ENCODE measurements at regions not wholly inside any gene's neighbourhood (a gene's known extent, or its start where the extent isn't known, plus 50 kb on each side); places are given as distances from the start of the nearest gene placed in this dataset.

DNA sequence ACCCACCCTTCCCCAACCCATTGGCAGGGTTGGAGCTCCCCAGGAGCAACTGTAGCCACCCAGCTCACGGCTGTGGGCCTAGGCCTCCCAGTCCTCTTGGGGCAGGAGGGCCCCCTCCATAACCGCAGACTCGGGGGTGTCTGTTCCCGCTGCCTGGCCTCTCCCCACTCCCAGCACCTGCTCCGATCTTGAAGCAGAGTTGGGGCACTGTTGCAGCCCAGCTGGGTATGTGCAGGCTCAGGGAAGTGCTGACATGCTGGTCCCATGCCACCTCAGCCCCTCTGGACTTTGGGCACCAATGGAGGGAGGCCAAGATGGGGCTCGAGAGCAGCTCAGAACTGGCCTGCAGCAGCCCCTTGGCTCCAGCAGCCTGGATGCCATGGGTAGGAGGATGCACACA lies 54.8 kb upstream of the KRTAP11-1 start (continued):
- TF ChIP-seq REST (IDR thresholded peaks at IDR 0.05; ENCODE audit: unreplicated experiment) = no peak
- TF ChIP-seq NANOG (IDR thresholded peaks at IDR 0.05; ENCODE audit: borderline replicate concordance) = no peak
- no peak for TF ChIP-seq EZH2phosphoT487 (IDR thresholded peaks at IDR 0.05; ENCODE audit: unreplicated experiment)
- no peak for TF ChIP-seq ZNF331 (CRISPR knock-in tag; IDR thresholded peaks at IDR 0.05; ENCODE audit: low read depth)
- no peak for TF ChIP-seq EZH2 (IDR thresholded peaks at IDR 0.05; ENCODE audit: low read depth, unreplicated experiment)

GRCh38 chr21:30935889-30936168 lies 54.4 kb upstream of the KRTAP11-1 start:
- H3K79me2 ChIP-seq (replicated peaks; ENCODE audit: insufficient read depth) = no peaks in the 10 kb centered on the region
- H3K27me3 ChIP-seq (ENCODE audit: insufficient read depth) = no peaks in the 10 kb centered on the region
- no peak overlapping the region for H3K4me3 ChIP-seq
- 0 out of 2 replicates have a peak, but pooled peaks cover 5% of the 10 kb centered on the region for H3K9me2 ChIP-seq (ENCODE audit: insufficient read depth)
- Mint-ChIP-seq H3K4me1 (no peaks in the 10 kb centered on the region), H3K4me3 (no peak overlapping the region), H3K27me3 (ENCODE audit: insufficient read depth, low read depth, poor library complexity) (peaks cover 3% of the 10 kb centered on the region), H3K27ac (no peak overlapping the region), H3K9me3 (peaks cover 12% of the 10 kb centered on the region), H3K36me3 (ENCODE audit: low read depth) (peaks cover 3% of the 10 kb centered on the region; the same call in 1 of the 3 replicates)
- no peak for TF ChIP-seq STAT1 (IDR thresholded peaks at IDR 0.05; ENCODE audit: unreplicated experiment)
- TF ChIP-seq EZH2 (IDR thresholded peaks at IDR 0.05; ENCODE audit: low read depth, unreplicated experiment) = no peak
- no peak for TF ChIP-seq ETS1 (IDR thresholded peaks at IDR 0.05)
- TF ChIP-seq ZNF331 (CRISPR knock-in tag; IDR thresholded peaks at IDR 0.05; ENCODE audit: low read depth) = no peak
- no peak for TF ChIP-seq REST (IDR thresholded peaks at IDR 0.05; ENCODE audit: unreplicated experiment)
- no peaks in the 10 kb centered on the region for H3F3A ChIP-seq (replicated peaks; ENCODE audit: low read depth)
- DNase-seq (ENCODE audit: low spot score) (no peak), ATAC-seq (no peak)
- H3K36me3 ChIP-seq (ENCODE audit: insufficient read depth) = no peaks in the 10 kb centered on the region
- H3K27ac ChIP-seq (ENCODE audit: low read depth) = no peak overlapping the region
- H4K20me1 ChIP-seq (replicated peaks; ENCODE audit: insufficient read depth) = no peaks in the 10 kb centered on the region
- no peaks in the 10 kb centered on the region for H3K4me1 ChIP-seq (ENCODE audit: insufficient read depth)
- no peak overlapping the region for H2AFZ ChIP-seq
- H3K4me2 ChIP-seq = no peak overlapping the region
